ENCODE measurements at regions not wholly inside any gene's neighbourhood (a gene's known extent, or its start where the extent isn't known, plus 50 kb on each side); places are given as distances from the start of the nearest gene placed in this dataset.

GRCh38 chr1:34640654-34641401 lies 114.0 kb upstream of the GJB5 start:
- in situ Hi-C loops (cut with MboI) = no loop called here
- peaks cover 17% of the 10 kb centered on the region for H3K27me3 ChIP-seq (replicated peaks; ENCODE audit: insufficient read depth)
- no peaks in the 10 kb centered on the region for H4K20me1 ChIP-seq (ENCODE audit: insufficient read depth)
- no peaks in the 10 kb centered on the region for H3K79me2 ChIP-seq (ENCODE audit: insufficient read depth)
- no peak overlapping the region for H2AFZ ChIP-seq
- no peak overlapping the region for H3K27ac ChIP-seq
- no peaks in the 10 kb centered on the region for H3K9me2 ChIP-seq (ENCODE audit: insufficient read depth)
- H3K4me3 ChIP-seq = no peak overlapping the region
- WGBS, 2 experiments (ENCODE audit: low coverage in 1 of 2, low lambda C conversion rate in 2 of 2, missing lambda C conversion rate in 2 of 2) = 38 to 41% methylated on average over 10 of the region's 10 CpGs
- TF ChIP-seq EZH2 (IDR thresholded peaks at IDR 0.05; ENCODE audit: insufficient read depth, poor library complexity, severe bottlenecking) = no peak
- no peak for TF ChIP-seq EZH2phosphoT487 (IDR thresholded peaks at IDR 0.05; ENCODE audit: insufficient read depth, low read depth)
- no peak for DNase-seq
- H3K4me2 ChIP-seq (ENCODE audit: unreplicated experiment) = no peak overlapping the region
- H3K9me3 ChIP-seq (ENCODE audit: low read depth) = no peaks in the 10 kb centered on the region
- H3F3A ChIP-seq (ENCODE audit: insufficient read depth) = no peaks in the 10 kb centered on the region
- H3K9ac ChIP-seq = no peak overlapping the region
- no peaks in the 10 kb centered on the region for H3K4me1 ChIP-seq (ENCODE audit: insufficient read depth)
- no peaks in the 10 kb centered on the region for H3K36me3 ChIP-seq (ENCODE audit: low read depth)

GRCh38 chr1:34642679-34643078 lies 112.2 kb upstream of the GJB5 start:
- no peak overlapping the region for H3K4me3 ChIP-seq
- H3K36me3 ChIP-seq (ENCODE audit: low read depth) = no peaks in the 10 kb centered on the region
- no peaks in the 10 kb centered on the region for H3F3A ChIP-seq (ENCODE audit: insufficient read depth)
- DNase-seq = peak; percentile 14
- no peak overlapping the region for H3K27ac ChIP-seq
- 56 to 77% methylated on average over 1 of the region's 1 CpG for WGBS, 2 experiments (ENCODE audit: low coverage in 1 of 2, low lambda C conversion rate in 2 of 2, missing lambda C conversion rate in 2 of 2)
- H4K20me1 ChIP-seq (ENCODE audit: insufficient read depth) = no peaks in the 10 kb centered on the region
- H3K4me1 ChIP-seq (ENCODE audit: insufficient read depth) = no peaks in the 10 kb centered on the region
- no peaks in the 10 kb centered on the region for H3K9me3 ChIP-seq (ENCODE audit: low read depth)
- no peak overlapping the region for H3K4me2 ChIP-seq (ENCODE audit: unreplicated experiment)
- peaks cover 12% of the 10 kb centered on the region for H3K27me3 ChIP-seq (replicated peaks; ENCODE audit: insufficient read depth)
- no peak overlapping the region for H3K9ac ChIP-seq
- no peak overlapping the region for H2AFZ ChIP-seq
- in situ Hi-C loops (cut with MboI) = no loop called here
- H3K79me2 ChIP-seq (ENCODE audit: insufficient read depth) = no peaks in the 10 kb centered on the region
- no peaks in the 10 kb centered on the region for H3K9me2 ChIP-seq (ENCODE audit: insufficient read depth)
- TF ChIP-seq EZH2phosphoT487 (IDR thresholded peaks at IDR 0.05; ENCODE audit: insufficient read depth, low read depth) = no peak
- no peak for TF ChIP-seq EZH2 (IDR thresholded peaks at IDR 0.05; ENCODE audit: insufficient read depth, poor library complexity, severe bottlenecking)

- no peak overlapping the region for H3K4me2 ChIP-seq (ENCODE audit: unreplicated experiment)
- no peaks in the 10 kb centered on the region for H3K36me3 ChIP-seq (ENCODE audit: low read depth)
- H3K79me2 ChIP-seq (ENCODE audit: insufficient read depth) = no peaks in the 10 kb centered on the region
- 16 to 23% methylated on average over 7 of the region's 7 CpGs for WGBS, 2 experiments (ENCODE audit: low coverage in 1 of 2, low lambda C conversion rate in 2 of 2, missing lambda C conversion rate in 2 of 2)
- H3K4me3 ChIP-seq = no peak overlapping the region
- DNase-seq = no peak
- H2AFZ ChIP-seq = no peak overlapping the region
- no peak overlapping the region for H3K27ac ChIP-seq
- TF ChIP-seq EZH2 (IDR thresholded peaks at IDR 0.05; ENCODE audit: insufficient read depth, poor library complexity, severe bottlenecking) (no peak), EZH2phosphoT487 (IDR thresholded peaks at IDR 0.05; ENCODE audit: insufficient read depth, low read depth) (no peak)
- H3K9me2 ChIP-seq (ENCODE audit: insufficient read depth) = no peaks in the 10 kb centered on the region
- no peaks in the 10 kb centered on the region for H3K4me1 ChIP-seq (ENCODE audit: insufficient read depth)
- no peak overlapping the region for H3K9ac ChIP-seq
- no peaks in the 10 kb centered on the region for H3K9me3 ChIP-seq (ENCODE audit: low read depth)
- H3F3A ChIP-seq (ENCODE audit: insufficient read depth) = no peaks in the 10 kb centered on the region
- in situ Hi-C loops (cut with MboI) = no loop called here
- peaks cover 25% of the 10 kb centered on the region for H3K27me3 ChIP-seq (replicated peaks; ENCODE audit: insufficient read depth)
- H4K20me1 ChIP-seq (ENCODE audit: insufficient read depth) = no peaks in the 10 kb centered on the region
Measured at GRCh38 chr1:34645109-34645688, 109.6 kb upstream of the GJB5 start.

GRCh38 chr1:34645919-34646318 lies 108.9 kb upstream of the GJB5 start:
- no peak overlapping the region for H3K9ac ChIP-seq
- no peaks in the 10 kb centered on the region for H3K9me3 ChIP-seq (ENCODE audit: low read depth)
- H3K79me2 ChIP-seq (ENCODE audit: insufficient read depth) = no peaks in the 10 kb centered on the region
- H3K4me3 ChIP-seq = no peak overlapping the region
- no peaks in the 10 kb centered on the region for H4K20me1 ChIP-seq (ENCODE audit: insufficient read depth)
- TF ChIP-seq EZH2 (IDR thresholded peaks at IDR 0.05; ENCODE audit: insufficient read depth, poor library complexity, severe bottlenecking) = no peak
- no peak for TF ChIP-seq EZH2phosphoT487 (IDR thresholded peaks at IDR 0.05; ENCODE audit: insufficient read depth, low read depth)
- H3K27me3 ChIP-seq (replicated peaks; ENCODE audit: insufficient read depth) = peaks cover 21% of the 10 kb centered on the region
- H3K4me1 ChIP-seq (ENCODE audit: insufficient read depth) = no peaks in the 10 kb centered on the region
- no peak for DNase-seq
- H3K9me2 ChIP-seq (ENCODE audit: insufficient read depth) = no peaks in the 10 kb centered on the region
- 16 to 22% methylated on average over 3 of the region's 3 CpGs for WGBS, 2 experiments (ENCODE audit: low coverage in 1 of 2, low lambda C conversion rate in 2 of 2, missing lambda C conversion rate in 2 of 2)
- H3F3A ChIP-seq (ENCODE audit: insufficient read depth) = no peaks in the 10 kb centered on the region
- H2AFZ ChIP-seq = no peak overlapping the region
- no peak overlapping the region for H3K27ac ChIP-seq
- H3K36me3 ChIP-seq (ENCODE audit: low read depth) = no peaks in the 10 kb centered on the region
- no peak overlapping the region for H3K4me2 ChIP-seq (ENCODE audit: unreplicated experiment)
- in situ Hi-C loops (cut with MboI) = no loop called here
